HG03575 (cell line): ENCODE measurements at regions not wholly inside any gene's neighbourhood (a gene's known extent, or its start where the extent isn't known, plus 50 kb on each side); places are given as distances from the start of the nearest gene placed in this dataset.

Experiments used
- ATAC-seq: cut with Tn5 transposase; IDR thresholded peaks from one replicate; pipeline ENCODE4 v1.9.1; 2021; ENCODE audit not compliant: unreplicated experiment, insufficient number of reproducible peaks, low FRiP score; ENCODE audit errors: extremely low read depth

- no peak for ATAC-seq
Measured at GRCh38 chr6:105836889-105837288, 249.2 kb upstream of the PRDM1 start.

- no peak for ATAC-seq
Measured at GRCh38 chr6:105836379-105836778, 249.8 kb upstream of the PRDM1 start.

- no peak for ATAC-seq
Measured at GRCh38 chr6:105835373-105835772, 250.8 kb upstream of the PRDM1 start.

GRCh38 chr6:105833959-105834947 is 251.9 kb upstream of the PRDM1 start:
- ATAC-seq = no peak

GRCh38 chr6:105832313-105832761 is 253.8 kb upstream of the PRDM1 start:
- no peak for ATAC-seq

- no peak for ATAC-seq
Measured at GRCh38 chr6:105831311-105832097, 254.6 kb upstream of the PRDM1 start.

- ATAC-seq = no peak
Measured at GRCh38 chr6:105825210-105825609, 260.9 kb upstream of the PRDM1 start.

- ATAC-seq = no peak
Measured at GRCh38 chr6:105824732-105825131, 261.4 kb upstream of the PRDM1 start.

- no peak for ATAC-seq
Measured at GRCh38 chr6:105821777-105822176, 264.4 kb upstream of the PRDM1 start.

GRCh38 chr6:105821027-105821426 is 265.1 kb upstream of the PRDM1 start:
- ATAC-seq = no peak

GRCh38 chr6:105819745-105820144 is 266.4 kb upstream of the PRDM1 start:
- ATAC-seq = no peak

GRCh38 chr6:105818505-105818904 is 267.6 kb upstream of the PRDM1 start:
- no peak for ATAC-seq

GRCh38 chr6:105817961-105818360 is 268.2 kb upstream of the PRDM1 start:
- no peak for ATAC-seq

- ATAC-seq = no peak
Measured at GRCh38 chr6:105817370-105817769, 268.8 kb upstream of the PRDM1 start.

- ATAC-seq = no peak
Measured at GRCh38 chr6:105816847-105817246, 269.3 kb upstream of the PRDM1 start.

- no peak for ATAC-seq
Measured at GRCh38 chr6:105815661-105816555, 270.2 kb upstream of the PRDM1 start.

- no peak for ATAC-seq
Measured at GRCh38 chr6:105814745-105815536, 271.2 kb upstream of the PRDM1 start.

- no peak for ATAC-seq
Measured at GRCh38 chr6:105810922-105811482, 275.1 kb upstream of the PRDM1 start.
